ENCODE measurements at regions not wholly inside any gene's neighbourhood (a gene's known extent, or its start where the extent isn't known, plus 50 kb on each side); places are given as distances from the start of the nearest gene placed in this dataset.
A peak's percentile ranks its signal among the peaks of the same experiment; 100 is the strongest.

- DNase-seq (ENCODE audit: low read depth, low spot score) = no peak
- ChIA-PET POLR2A (interaction anchor here (1.3 kb wide), 1 partner anchor 30 kb away, joined by 3 read pairs; no protein-coding TSS in a partner anchor), CTCF (interaction anchor here (0.9 to 1.8 kb wide), 6 partner anchors 15 to 168 kb away, joined by 3 to 7 read pairs (median 4); no protein-coding TSS in a partner anchor)
- no peak overlapping the region for H3K4me3 ChIP-seq (ENCODE audit: low read depth, low read length)
- no peak for TF ChIP-seq CTCF (IDR thresholded peaks at IDR 0.05; ENCODE audit: insufficient read depth, low read length, missing control alignments)
Measured at GRCh38 chr1:209397371-209397770, 186.1 kb upstream of the CAMK1G start.

- no peak for DNase-seq (ENCODE audit: low read depth, low spot score)
- ChIA-PET CTCF (interaction anchor here (1.3 to 1.8 kb wide), 4 partner anchors 15 to 149 kb away, joined by 3 to 7 read pairs (median 4); no protein-coding TSS in a partner anchor), POLR2A (interaction anchor here (1.3 kb wide), 1 partner anchor 31 kb away, joined by 3 read pairs; no protein-coding TSS in a partner anchor)
- no peak overlapping the region for H3K4me3 ChIP-seq (ENCODE audit: low read depth, low read length)
- no peak for TF ChIP-seq CTCF (IDR thresholded peaks at IDR 0.05; ENCODE audit: insufficient read depth, low read length, missing control alignments)
Measured at GRCh38 chr1:209397910-209398309, 185.6 kb upstream of the CAMK1G start.

- DNase-seq (ENCODE audit: low read depth, low spot score) = peak; percentile 83
- no peak for TF ChIP-seq CTCF (IDR thresholded peaks at IDR 0.05; ENCODE audit: insufficient read depth, low read length, missing control alignments)
- ChIA-PET CTCF (interaction anchor here (1.0 to 1.8 kb wide), 6 partner anchors 10 to 43 kb away, joined by 3 to 7 read pairs (median 3); no protein-coding TSS in a partner anchor), POLR2A (interaction anchor here (1.3 kb wide), 1 partner anchor 31 kb away, joined by 3 read pairs; no protein-coding TSS in a partner anchor)
- H3K4me3 ChIP-seq (ENCODE audit: low read depth, low read length) = no peak overlapping the region
Measured at GRCh38 chr1:209398313-209398991, 185.1 kb upstream of the CAMK1G start.

GRCh38 chr1:209399800-209400199 lies 183.7 kb upstream of the CAMK1G start:
- CTCF ChIA-PET = interaction anchor here (0.8 to 1.8 kb wide), 4 partner anchors 15 to 198 kb away, joined by 3 to 6 read pairs (median 3); no protein-coding TSS in a partner anchor
- POLR2A ChIA-PET = no interaction called here

GRCh38 chr1:209400351-209401220 lies 182.9 kb upstream of the CAMK1G start:
- H3K4me3 ChIP-seq (ENCODE audit: low read depth, low read length) = no peak overlapping the region
- no peak for DNase-seq (ENCODE audit: low read depth, low spot score)
- ChIA-PET CTCF (interaction anchor here (0.8 kb wide), 1 partner anchor 14 kb away, joined by 3 read pairs; no protein-coding TSS in a partner anchor), POLR2A (no interaction called here)
- no peak for TF ChIP-seq CTCF (IDR thresholded peaks at IDR 0.05; ENCODE audit: insufficient read depth, low read length, missing control alignments)

More at GRCh38 chr1:209399800-209400199, 183.7 kb upstream of the CAMK1G start:
- DNase-seq (ENCODE audit: low read depth, low spot score) = no peak
- H3K4me3 ChIP-seq (ENCODE audit: low read depth, low read length) = no peak overlapping the region
- TF ChIP-seq CTCF (IDR thresholded peaks at IDR 0.05; ENCODE audit: insufficient read depth, low read length, missing control alignments) = no peak

Measured in AG04449 (cell line).